GM12874 (cell line): ENCODE measurements at regions not wholly inside any gene's neighbourhood (a gene's known extent, or its start where the extent isn't known, plus 50 kb on each side); places are given as distances from the start of the nearest gene placed in this dataset.

ENCODE experiments used
- TF ChIP-seq, protein P1 (sequence below): IDR thresholded peaks from 2 replicates; pipeline ENCODE4 v1.5.1; 2011; ENCODE audit warnings: low read depth, mild to moderate bottlenecking, control low read depth, low read length, moderate library complexity; ENCODE audit not compliant: insufficient read depth

DNA sequence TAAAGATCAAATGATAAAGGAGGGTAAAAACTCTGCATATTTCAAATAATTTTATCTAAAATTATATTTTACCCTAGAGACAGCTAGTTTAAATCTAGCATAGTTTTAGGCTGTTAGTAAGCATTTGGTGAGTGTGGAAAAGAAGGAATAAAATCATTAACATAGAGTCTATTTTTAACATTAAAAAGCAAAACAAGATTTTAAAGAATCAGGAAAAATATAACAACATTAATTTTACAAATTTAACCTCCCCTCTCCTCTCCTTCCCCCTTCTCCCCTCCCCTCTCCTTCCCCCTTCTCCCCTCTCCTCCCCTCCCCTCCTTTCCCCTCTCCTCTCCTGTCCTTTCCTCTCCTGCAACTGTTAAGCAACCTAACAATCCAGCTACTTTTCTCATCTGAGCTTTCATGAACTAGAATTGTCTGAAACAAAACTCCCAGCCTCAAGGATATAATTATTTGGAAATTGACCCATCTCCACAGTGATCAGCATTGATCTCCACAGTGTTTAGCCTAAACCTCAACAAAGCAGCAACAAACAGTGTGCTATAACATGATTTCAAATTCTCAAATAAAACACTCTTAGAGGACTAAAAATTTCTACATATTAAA is 293.2 kb downstream of the PPP1R3A start:
- TF ChIP-seq, protein P1, sequence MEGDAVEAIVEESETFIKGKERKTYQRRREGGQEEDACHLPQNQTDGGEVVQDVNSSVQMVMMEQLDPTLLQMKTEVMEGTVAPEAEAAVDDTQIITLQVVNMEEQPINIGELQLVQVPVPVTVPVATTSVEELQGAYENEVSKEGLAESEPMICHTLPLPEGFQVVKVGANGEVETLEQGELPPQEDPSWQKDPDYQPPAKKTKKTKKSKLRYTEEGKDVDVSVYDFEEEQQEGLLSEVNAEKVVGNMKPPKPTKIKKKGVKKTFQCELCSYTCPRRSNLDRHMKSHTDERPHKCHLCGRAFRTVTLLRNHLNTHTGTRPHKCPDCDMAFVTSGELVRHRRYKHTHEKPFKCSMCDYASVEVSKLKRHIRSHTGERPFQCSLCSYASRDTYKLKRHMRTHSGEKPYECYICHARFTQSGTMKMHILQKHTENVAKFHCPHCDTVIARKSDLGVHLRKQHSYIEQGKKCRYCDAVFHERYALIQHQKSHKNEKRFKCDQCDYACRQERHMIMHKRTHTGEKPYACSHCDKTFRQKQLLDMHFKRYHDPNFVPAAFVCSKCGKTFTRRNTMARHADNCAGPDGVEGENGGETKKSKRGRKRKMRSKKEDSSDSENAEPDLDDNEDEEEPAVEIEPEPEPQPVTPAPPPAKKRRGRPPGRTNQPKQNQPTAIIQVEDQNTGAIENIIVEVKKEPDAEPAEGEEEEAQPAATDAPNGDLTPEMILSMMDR, result no peak

DNA sequence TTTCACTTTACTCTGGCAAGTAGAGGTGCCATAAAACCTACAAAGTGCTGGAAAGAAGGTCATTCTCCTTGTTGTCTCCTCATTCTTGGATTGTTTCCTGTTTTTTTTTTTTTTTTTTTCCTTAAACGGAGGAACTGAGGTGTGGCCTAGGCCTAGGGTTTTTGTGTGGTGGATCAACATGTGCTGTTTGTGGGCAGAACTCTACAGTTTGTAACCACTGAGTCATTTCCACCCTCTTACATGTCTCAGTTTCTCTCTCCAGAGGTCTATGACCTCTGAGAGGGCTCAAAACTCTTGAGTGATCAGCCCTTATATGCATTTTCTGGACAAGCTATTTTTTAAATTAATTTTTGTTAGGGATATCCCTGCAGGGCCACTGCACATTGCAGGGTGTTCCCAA is 296.0 kb downstream of the PPP1R3A start:
- TF ChIP-seq, protein P1, result no peak

DNA sequence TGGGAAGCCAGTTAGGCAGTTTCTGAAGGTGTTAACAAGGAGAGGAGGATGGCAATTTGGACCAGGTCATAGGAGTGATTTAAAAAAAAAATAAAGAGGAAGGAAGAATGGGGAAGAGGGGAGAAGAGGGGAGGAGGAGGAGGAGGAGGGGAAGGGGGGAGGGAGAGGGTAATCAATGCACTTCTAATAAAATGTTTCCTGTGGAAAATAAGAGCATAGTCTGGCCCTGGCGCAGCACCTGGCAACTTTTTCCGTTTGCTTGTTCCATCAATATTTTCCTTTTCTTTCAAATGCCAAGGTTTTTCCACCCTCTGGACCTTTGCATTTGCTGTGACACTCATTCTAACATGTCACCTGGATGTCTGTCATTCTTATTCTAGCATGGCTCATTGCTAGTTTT is 308.2 kb downstream of the PPP1R3A start:
- TF ChIP-seq, protein P1, result no peak

DNA sequence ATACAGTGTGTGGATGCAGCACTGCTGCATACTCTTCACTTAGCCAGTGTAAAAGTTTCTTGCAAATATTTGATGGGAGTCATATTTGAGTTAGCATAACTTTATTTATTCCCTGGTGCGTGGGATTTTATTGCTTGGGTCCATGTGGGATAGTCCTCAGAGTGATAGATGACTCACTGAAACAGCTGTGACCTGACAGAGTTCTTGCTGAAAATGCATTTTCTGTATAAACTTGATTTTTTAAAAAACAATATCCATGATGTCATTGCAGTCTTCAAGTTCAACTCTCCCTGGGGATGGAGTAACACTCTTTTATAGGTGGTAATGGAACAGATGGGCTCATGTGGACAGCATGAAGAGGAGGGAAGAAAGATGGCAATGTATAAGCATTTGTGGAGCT is 310.0 kb downstream of the PPP1R3A start:
- TF ChIP-seq, protein P1, result no peak

DNA sequence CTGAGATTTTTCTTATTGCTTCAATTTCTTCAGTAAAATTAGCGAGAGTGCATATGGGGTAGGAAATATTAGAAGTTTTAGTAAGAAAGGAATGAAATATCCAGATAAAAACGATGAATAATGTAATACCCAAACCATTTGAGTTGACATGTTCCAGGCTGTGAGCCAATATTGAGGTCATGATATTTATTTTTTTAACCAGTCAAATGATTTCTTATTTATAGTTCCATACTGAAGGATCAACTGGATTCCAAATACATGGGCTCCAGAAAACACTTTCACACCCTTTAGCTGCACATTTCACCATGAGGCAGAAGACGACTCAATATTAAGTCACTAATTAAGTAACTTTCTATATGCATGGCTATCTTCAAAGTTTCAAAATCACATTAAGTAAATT is 312.5 kb downstream of the PPP1R3A start:
- TF ChIP-seq, protein P1, result no peak

DNA sequence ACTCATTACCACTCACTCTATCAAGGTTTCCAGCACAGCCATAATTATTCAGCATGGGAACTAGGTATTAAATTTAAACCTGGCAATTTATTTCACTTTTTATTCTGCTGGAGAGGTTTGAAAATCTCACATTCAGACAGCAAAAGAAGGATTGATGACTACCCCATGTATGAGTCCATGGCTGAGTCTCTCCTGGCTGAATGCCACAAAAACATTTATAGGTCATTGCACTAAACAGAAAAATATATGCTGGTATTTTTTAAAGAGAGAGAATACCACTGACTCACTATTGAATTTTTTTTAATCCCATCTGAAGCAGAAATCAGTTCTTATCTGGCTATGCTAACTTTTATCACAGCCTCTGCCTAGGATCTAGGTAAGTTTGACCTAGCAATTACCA is 336.3 kb downstream of the PPP1R3A start:
- TF ChIP-seq, protein P1, result no peak

DNA sequence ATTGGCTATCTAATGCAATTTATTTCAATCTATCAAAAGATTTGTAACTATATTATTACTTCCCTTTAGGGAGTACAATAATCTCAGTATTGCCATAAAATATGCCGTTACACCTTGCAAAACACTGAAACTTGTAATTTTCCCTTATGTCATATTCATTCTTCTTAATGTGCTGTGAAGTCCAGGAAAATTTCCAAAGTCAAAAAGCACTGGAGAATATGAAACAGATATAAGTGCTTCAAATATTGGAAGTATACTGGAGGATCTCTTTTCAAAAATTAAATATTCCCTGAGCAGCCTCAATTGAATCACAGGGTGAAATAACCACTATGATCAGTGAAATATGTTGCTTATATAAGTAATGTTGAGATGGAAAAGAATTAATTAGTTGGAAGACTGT is 356.0 kb downstream of the PPP1R3A start:
- TF ChIP-seq, protein P1, result no peak

DNA sequence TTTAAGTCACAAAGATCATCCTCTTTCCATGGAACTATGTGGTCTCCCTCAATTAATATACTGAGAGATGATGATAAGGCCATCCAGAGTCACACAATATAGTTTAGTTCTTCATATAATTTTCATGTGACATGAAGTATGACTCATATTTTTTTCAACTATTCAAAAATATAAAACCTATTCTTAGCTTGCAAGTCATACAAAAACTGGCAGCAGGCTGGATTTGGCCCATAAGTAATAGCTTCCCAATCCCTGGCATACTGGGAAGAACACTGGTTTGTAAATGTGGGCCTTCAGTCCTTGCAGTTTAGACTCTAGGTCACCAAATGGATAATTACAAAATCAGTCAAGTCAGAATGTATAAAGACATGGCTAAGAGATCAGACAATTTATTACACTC is 356.6 kb downstream of the PPP1R3A start:
- TF ChIP-seq, protein P1, result no peak
